HG02798 (cell line): ENCODE measurements at regions not wholly inside any gene's neighbourhood (a gene's known extent, or its start where the extent isn't known, plus 50 kb on each side); places are given as distances from the start of the nearest gene placed in this dataset.

Experiments used
- ATAC-seq: cut with Tn5 transposase; IDR thresholded peaks from one replicate; pipeline ENCODE4 v1.9.1; 2021; ENCODE audit warnings: mild to moderate bottlenecking; ENCODE audit not compliant: unreplicated experiment, poor library complexity

GRCh38 chr15:70203981-70204560 is 106.4 kb upstream of the TLE3 start:
- ATAC-seq: no peak

- no peak for ATAC-seq
Observed at GRCh38 chr15:70202756-70203155, 105.0 kb upstream of the TLE3 start.

- ATAC-seq: no peak
Observed at GRCh38 chr15:70201425-70201775, 103.7 kb upstream of the TLE3 start.

GRCh38 chr15:70200511-70201424 is 103.1 kb upstream of the TLE3 start:
- no peak for ATAC-seq

- no peak for ATAC-seq
Observed at GRCh38 chr15:70199540-70200410, 102.1 kb upstream of the TLE3 start.

- no peak for ATAC-seq
Observed at GRCh38 chr15:70199124-70199482, 101.4 kb upstream of the TLE3 start.

GRCh38 chr15:70198441-70199123 is 100.9 kb upstream of the TLE3 start:
- ATAC-seq: no peak

- ATAC-seq: no peak
Observed at GRCh38 chr15:70197945-70198361, 100.2 kb upstream of the TLE3 start.

GRCh38 chr15:70197318-70197944 is 99.7 kb upstream of the TLE3 start:
- no peak for ATAC-seq

GRCh38 chr15:70196372-70197316 is 98.9 kb upstream of the TLE3 start:
- ATAC-seq: peak; percentile 87

- no peak for ATAC-seq
Observed at GRCh38 chr15:70195587-70196305, 98.0 kb upstream of the TLE3 start.

- no peak for ATAC-seq
Observed at GRCh38 chr15:70195171-70195570, 97.5 kb upstream of the TLE3 start.

GRCh38 chr15:70194266-70194665 is 96.5 kb upstream of the TLE3 start:
- ATAC-seq: no peak

- no peak for ATAC-seq
Observed at GRCh38 chr15:70193734-70194133, 96.0 kb upstream of the TLE3 start.

- no peak for ATAC-seq
Observed at GRCh38 chr15:70192490-70192889, 94.8 kb upstream of the TLE3 start.

- no peak for ATAC-seq
Observed at GRCh38 chr15:70192041-70192440, 94.3 kb upstream of the TLE3 start.

- ATAC-seq: no peak
Observed at GRCh38 chr15:70190965-70191364, 93.2 kb upstream of the TLE3 start.
